Endothelial cell (in vitro differentiated cells): ENCODE measurements at regions not wholly inside any gene's neighbourhood (a gene's known extent, or its start where the extent isn't known, plus 50 kb on each side); places are given as distances from the start of the nearest gene placed in this dataset.

Experiments used
- DNase-seq: peaks from one replicate; pipeline ENCODE4 v3.0.0; 2021; ENCODE audit warnings: low spot score
- H3K27ac Mint-ChIP-seq: one replicate; pipeline ENCODE4 v1.8.0; 2021; ENCODE audit warnings: mixed read lengths, inconsistent platforms; ENCODE audit not compliant: unreplicated experiment
- H3K27me3 Mint-ChIP-seq: one replicate; pipeline ENCODE4 v1.8.0; 2021; ENCODE audit warnings: mild to moderate bottlenecking, moderate library complexity, mixed read lengths, inconsistent platforms; ENCODE audit not compliant: unreplicated experiment
- H3K36me3 Mint-ChIP-seq: one replicate; pipeline ENCODE4 v1.8.0; 2021; ENCODE audit warnings: mild to moderate bottlenecking, low read depth, mixed read lengths, inconsistent platforms; ENCODE audit not compliant: unreplicated experiment
- H3K4me1 Mint-ChIP-seq: one replicate; pipeline ENCODE4 v1.8.0; 2021; ENCODE audit warnings: mild to moderate bottlenecking, mixed read lengths, inconsistent platforms; ENCODE audit not compliant: unreplicated experiment
- H3K4me3 Mint-ChIP-seq: one replicate; pipeline ENCODE4 v1.8.0; 2021; ENCODE audit warnings: mild to moderate bottlenecking, mixed read lengths, inconsistent platforms; ENCODE audit not compliant: unreplicated experiment
- H3K9me3 Mint-ChIP-seq: one replicate; pipeline ENCODE4 v1.8.0; 2021; ENCODE audit warnings: mixed read lengths, inconsistent platforms; ENCODE audit not compliant: unreplicated experiment
- CTCF ChIP-seq: fragments of 200-600 bp; sonication (generic); IDR thresholded peaks from one replicate; pipeline ENCODE4 v1.5.0; 2021; ENCODE audit warnings: antibody characterized with exemption; ENCODE audit not compliant: unreplicated experiment

- DNase-seq, result no peak
- no peaks in the 10 kb centered on the region for H3K4me1 Mint-ChIP-seq
- no peak overlapping the region for H3K4me3 Mint-ChIP-seq
- no peaks in the 10 kb centered on the region for H3K9me3 Mint-ChIP-seq
- no peak overlapping the region for H3K27ac Mint-ChIP-seq
- H3K27me3 Mint-ChIP-seq, result no peaks in the 10 kb centered on the region
- no peak for TF ChIP-seq CTCF
- H3K36me3 Mint-ChIP-seq, result no peaks in the 10 kb centered on the region
These were observed 460.3 kb downstream of the GBA3 start for GRCh38 chr4:23153076-23153475.

- Mint-ChIP-seq H3K27ac (no peak overlapping the region), H3K9me3 (no peaks in the 10 kb centered on the region), H3K27me3 (no peaks in the 10 kb centered on the region), H3K36me3 (no peaks in the 10 kb centered on the region), H3K4me1 (no peaks in the 10 kb centered on the region), H3K4me3 (no peak overlapping the region)
- TF ChIP-seq CTCF, result no peak
- DNase-seq, result no peak
These were observed 457.1 kb downstream of the GBA3 start for GRCh38 chr4:23149815-23150214.

GRCh38 chr4:23144707-23145106 lies 452.0 kb downstream of the GBA3 start:
- TF ChIP-seq CTCF, result no peak
- no peak for DNase-seq
- no peak overlapping the region for H3K27ac Mint-ChIP-seq
- H3K36me3 Mint-ChIP-seq, result no peaks in the 10 kb centered on the region
- H3K27me3 Mint-ChIP-seq, result no peaks in the 10 kb centered on the region
- H3K9me3 Mint-ChIP-seq, result no peaks in the 10 kb centered on the region
- no peaks in the 10 kb centered on the region for H3K4me1 Mint-ChIP-seq
- H3K4me3 Mint-ChIP-seq, result no peak overlapping the region

- peak; percentile 43 for DNase-seq
- H3K27ac Mint-ChIP-seq, result no peak overlapping the region
- H3K27me3 Mint-ChIP-seq, result no peaks in the 10 kb centered on the region
- no peaks in the 10 kb centered on the region for H3K9me3 Mint-ChIP-seq
- TF ChIP-seq CTCF, result peak; percentile 95
- H3K4me1 Mint-ChIP-seq, result no peaks in the 10 kb centered on the region
- H3K36me3 Mint-ChIP-seq, result no peaks in the 10 kb centered on the region
- H3K4me3 Mint-ChIP-seq, result no peak overlapping the region
These were observed 443.3 kb downstream of the GBA3 start for GRCh38 chr4:23135792-23136645.

- Mint-ChIP-seq H3K4me3 (no peak overlapping the region), H3K36me3 (no peaks in the 10 kb centered on the region), H3K27ac (no peak overlapping the region), H3K9me3 (no peaks in the 10 kb centered on the region), H3K27me3 (peaks cover under 1% of the 10 kb centered on the region), H3K4me1 (no peaks in the 10 kb centered on the region)
- no peak for TF ChIP-seq CTCF
- DNase-seq, result no peak
These were observed 441.6 kb downstream of the GBA3 start for GRCh38 chr4:23134331-23134730.
